Heart right ventricle (tissue), 16 donors: ENCODE measurements at regions not wholly inside any gene's neighbourhood (a gene's known extent, or its start where the extent isn't known, plus 50 kb on each side); places are given as distances from the start of the nearest gene placed in this dataset.

Experiments
- ATAC-seq, 8 donors: fragments of 200-7000 bp; cut with Tn5 transposase; one replicate each; pipeline ENCODE4 v1.9.1; 2020; ENCODE audit warnings: mild to moderate bottlenecking in 8 of 8, moderate library complexity in 8 of 8, moderate number of reproducible peaks in 1 of 8
- DNase-seq, 2 donors: peaks; one replicate each; pipeline ENCODE4 v3.0.0-alpha.2; 2020
- H3K27ac ChIP-seq, 10 donors: fragments of 200-600 bp; sonication (generic) in 2 of 10; one replicate each; pipeline versions ENCODE4 v1.5.0 to v1.8.0; 2020 to 2022; ENCODE audit warnings: mild to moderate bottlenecking in 3 of 10
- H3K27me3 ChIP-seq, 7 donors: fragments of 200-600 bp; one replicate each; pipeline ENCODE4 v1.8.0; 2021 to 2022; ENCODE audit warnings: mild to moderate bottlenecking in 2 of 7
- H3K36me3 ChIP-seq, 9 donors: fragments of 200-600 bp; sonication (generic) in 1 of 9; one replicate each; pipeline versions ENCODE4 v1.5.0 to v1.8.0; 2020 to 2022; ENCODE audit warnings: mild to moderate bottlenecking in 2 of 9
- H3K4me1 ChIP-seq, 9 donors: fragments of 200-600 bp; sonication (generic) in 1 of 9; one replicate each; pipeline versions ENCODE4 v1.5.0 to v1.8.0; 2020 to 2022; ENCODE audit warnings: mild to moderate bottlenecking in 4 of 9
- H3K4me3 ChIP-seq, 10 donors: fragments of 200-600 bp; sonication (generic) in 2 of 10; one replicate each; pipeline versions ENCODE4 v1.5.0 to v1.8.0; 2020 to 2022; ENCODE audit warnings: mild to moderate bottlenecking in 7 of 10, moderate library complexity in 2 of 10
- H3K9me3 ChIP-seq, 11 donors: fragments of 200-600 bp in 10 of 11; sonication (generic) in 2 of 11; one replicate each; pipeline versions ENCODE4 v1.5.0 to v1.8.0; 2013 to 2022; ENCODE audit warnings: mild to moderate bottlenecking in 2 of 11, control low read depth in 1 of 11, moderate library complexity in 1 of 11
- WGBS, 2 donors: extraction: QIAGEN DNeasy Blood & Tissue Kit; methylation state at CpG; one replicate each; pipeline ENCODE4 v1.1.7; 2013; ENCODE audit warnings: inconsistent platforms in 1 of 2; 5-methylcytosine and 5-hydroxymethylcytosine counted together
- intact Hi-C, 10 donors: fragments of 100-400 bp; cut with DNase I; formaldehyde crosslinking; loops; one replicate each; pipeline versions ENCODE4 v1.11.1 to v1.14.2; 2022
- TF ChIP-seq, protein P1 (sequence below), 9 donors: fragments of 200-600 bp; sonication (generic) in 2 of 9; IDR thresholded peaks; one replicate each; pipeline versions ENCODE4 v1.5.0 to v1.8.0; 2021 to 2022; ENCODE audit warnings: antibody characterized with exemption in 9 of 9, mild to moderate bottlenecking in 5 of 9, moderate library complexity in 1 of 9
- donor health status: Arrhythmogenic right ventricular cardiomyopathy.
- donor health status: ischemic (EF 13 %, LVEDD 7.1; RV severe dilation, severe dysfunction).
- donor health status: healthy with polysubstance abuse.
- donor health status: DM: no; HTN: yes; CAD: no.
- donor health status: DM: no; HTN: no; CAD: no.
- donor health status: ischemic (EF 25% LVEDD 6.9; RV normal size, moderate dysfunction).
- donor health status: ischemic (EF 25% LVEDD 5.7; RV mildly dilated, moderate dysfunction).
- donor health status: healthy.
- donor health status: DM: yes; HTN: yes; CAD: no.
- donor health status: Ischemic cardiomyopathy.
- donor health status: ischemic (EF 35%, LVEDD 5.7; RV mildly dilated, moderate dysfunction).
- donor health status: nonischemic (EF 11% LVEDD 7.7; RV severe dilation, severe dysfunction).
- donor health status: DM: yes; HTN: yes; CAD: no.
- donor health status: PGD.
- donor health status: ischemic (EF 29% LVEDD 5.4; RV normal size, mild dysfunction).
- donor health status: nonischemic (EF 23%, LVEDD 6.1; RV moderate dilation, normal function).

DNA sequence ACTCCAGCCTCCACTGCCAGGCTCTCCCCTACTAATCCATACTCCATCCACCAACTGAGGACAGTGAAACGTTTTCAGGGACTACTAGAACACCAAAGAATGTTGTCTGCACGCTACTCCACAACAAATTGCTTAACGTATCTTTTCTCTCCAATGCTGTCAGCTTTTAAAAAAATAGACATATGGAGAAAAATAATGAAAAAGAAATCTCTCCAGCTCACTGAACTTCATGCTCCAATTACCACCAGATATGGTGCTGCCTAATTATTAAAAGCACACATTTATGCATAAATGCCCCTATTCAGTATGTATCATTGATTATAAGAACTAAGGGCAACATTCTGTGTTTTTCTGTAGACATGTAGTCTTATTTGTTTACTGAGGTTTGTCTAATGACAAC is 672.2 kb upstream of the ANO3 start:
- no peaks in the 10 kb centered on the region for H3K27me3 ChIP-seq
- TF ChIP-seq, protein P1, sequence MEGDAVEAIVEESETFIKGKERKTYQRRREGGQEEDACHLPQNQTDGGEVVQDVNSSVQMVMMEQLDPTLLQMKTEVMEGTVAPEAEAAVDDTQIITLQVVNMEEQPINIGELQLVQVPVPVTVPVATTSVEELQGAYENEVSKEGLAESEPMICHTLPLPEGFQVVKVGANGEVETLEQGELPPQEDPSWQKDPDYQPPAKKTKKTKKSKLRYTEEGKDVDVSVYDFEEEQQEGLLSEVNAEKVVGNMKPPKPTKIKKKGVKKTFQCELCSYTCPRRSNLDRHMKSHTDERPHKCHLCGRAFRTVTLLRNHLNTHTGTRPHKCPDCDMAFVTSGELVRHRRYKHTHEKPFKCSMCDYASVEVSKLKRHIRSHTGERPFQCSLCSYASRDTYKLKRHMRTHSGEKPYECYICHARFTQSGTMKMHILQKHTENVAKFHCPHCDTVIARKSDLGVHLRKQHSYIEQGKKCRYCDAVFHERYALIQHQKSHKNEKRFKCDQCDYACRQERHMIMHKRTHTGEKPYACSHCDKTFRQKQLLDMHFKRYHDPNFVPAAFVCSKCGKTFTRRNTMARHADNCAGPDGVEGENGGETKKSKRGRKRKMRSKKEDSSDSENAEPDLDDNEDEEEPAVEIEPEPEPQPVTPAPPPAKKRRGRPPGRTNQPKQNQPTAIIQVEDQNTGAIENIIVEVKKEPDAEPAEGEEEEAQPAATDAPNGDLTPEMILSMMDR (IDR thresholded peaks at IDR 0.05), result no peak
- 61% methylated on average over 3 of the region's 3 CpGs for WGBS, 2 donors
- H3K9me3 ChIP-seq, result peaks cover 0 to 4% (median 0%) of the 10 kb centered on the region in 11 donors
- ATAC-seq (no peak), DNase-seq (no peak)
- intact Hi-C loops, result no loop called here
- peaks cover 0 to 7% (median 0%) of the 10 kb centered on the region in 9 donors for H3K4me1 ChIP-seq
- no peak overlapping the region for H3K4me3 ChIP-seq
- no peaks in the 10 kb centered on the region for H3K36me3 ChIP-seq
- H3K27ac ChIP-seq, result no peak overlapping the region

DNA sequence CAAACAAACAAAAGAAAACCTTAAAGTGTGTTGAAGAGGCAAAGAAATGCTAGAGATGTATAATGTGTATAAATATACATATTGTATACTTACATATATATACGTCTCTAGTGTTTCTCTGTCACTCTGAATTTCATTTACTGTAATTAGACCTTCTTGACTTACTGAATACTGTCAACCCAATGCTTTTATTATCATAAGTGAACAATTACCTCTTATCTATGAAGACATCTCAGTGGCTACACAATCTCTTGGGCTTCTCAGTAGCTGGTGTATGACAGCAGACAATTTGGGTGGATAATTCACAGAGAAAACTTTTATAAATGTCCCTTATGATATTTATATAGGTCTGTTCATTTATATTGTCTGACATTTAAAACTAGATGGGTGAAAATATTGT is 664.1 kb upstream of the ANO3 start:
- WGBS, 2 donors, result 74 to 94% methylated on average over 1 of the region's 1 CpG
- Histone ChIP-seq H3K4me3 (no peak overlapping the region), H3K27ac (no peak overlapping the region), H3K9me3 (no peaks in the 10 kb centered on the region), H3K36me3 (no peaks in the 10 kb centered on the region), H3K27me3 (no peaks in the 10 kb centered on the region), H3K4me1 (no peaks in the 10 kb centered on the region)
- no peak for DNase-seq
- TF ChIP-seq, protein P1 (IDR thresholded peaks at IDR 0.05), result no peak
- no peak for ATAC-seq
- intact Hi-C loops, result no loop called here

DNA sequence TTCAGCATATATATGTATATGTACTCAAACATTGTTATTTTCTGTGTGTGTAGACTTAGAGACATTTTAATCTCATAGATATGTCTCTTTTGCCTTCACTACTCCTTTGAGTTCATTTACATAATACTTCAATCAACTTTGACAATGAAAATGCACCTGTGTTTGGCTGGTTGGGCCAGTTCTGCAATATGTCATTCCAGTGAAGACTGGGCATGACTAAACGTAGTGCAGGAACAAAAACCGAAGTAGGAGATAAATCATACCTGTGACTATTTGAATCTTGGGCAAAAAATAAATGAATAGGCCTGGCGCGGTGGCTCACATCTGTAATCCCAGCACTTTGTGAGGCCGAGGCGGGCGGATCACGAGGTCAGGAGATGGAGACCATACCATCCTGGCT is 640.0 kb upstream of the ANO3 start:
- intact Hi-C loops, result no loop called here
- Histone ChIP-seq H3K27ac (no peak overlapping the region), H3K9me3 (peaks cover 0 to 23% (median 8%) of the 10 kb centered on the region in 11 donors), H3K27me3 (no peaks in the 10 kb centered on the region), H3K36me3 (no peaks in the 10 kb centered on the region), H3K4me1 (no peaks in the 10 kb centered on the region), H3K4me3 (no peak overlapping the region)
- WGBS, 2 donors, result 89% methylated on average over 8 of the region's 8 CpGs
- ATAC-seq (no peak), DNase-seq (no peak)
- TF ChIP-seq, protein P1 (IDR thresholded peaks at IDR 0.05), result no peak

DNA sequence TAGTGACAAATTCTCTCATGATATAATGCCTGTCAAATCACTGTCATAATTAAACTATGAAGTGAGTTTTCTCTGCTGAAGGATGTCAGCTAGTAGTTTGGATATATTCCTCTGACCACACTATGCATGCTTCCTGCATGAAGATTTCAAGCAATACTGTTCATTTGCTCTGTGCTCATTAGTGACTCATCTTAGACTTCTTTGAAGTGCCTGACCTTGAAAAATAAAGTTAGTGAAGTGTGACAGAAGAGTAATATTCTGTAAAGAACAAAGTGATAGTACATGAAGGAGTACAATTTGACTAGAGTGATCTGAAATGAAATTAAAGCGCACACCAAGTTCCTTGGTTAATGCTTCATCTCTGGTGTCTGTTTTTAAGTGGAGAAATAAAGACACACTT is 629.5 kb upstream of the ANO3 start:
- TF ChIP-seq, protein P1 (IDR thresholded peaks at IDR 0.05), result no peak
- Histone ChIP-seq H3K9me3 (peaks cover 0 to 2% (median 0%) of the 10 kb centered on the region in 11 donors), H3K27me3 (no peaks in the 10 kb centered on the region), H3K36me3 (no peaks in the 10 kb centered on the region), H3K27ac (no peak overlapping the region), H3K4me3 (no peak overlapping the region), H3K4me1 (no peaks in the 10 kb centered on the region)
- DNase-seq (no peak), ATAC-seq (no peak)
- 94 to 97% methylated on average over 1 of the region's 1 CpG for WGBS, 2 donors
- intact Hi-C loops, result no loop called here

DNA sequence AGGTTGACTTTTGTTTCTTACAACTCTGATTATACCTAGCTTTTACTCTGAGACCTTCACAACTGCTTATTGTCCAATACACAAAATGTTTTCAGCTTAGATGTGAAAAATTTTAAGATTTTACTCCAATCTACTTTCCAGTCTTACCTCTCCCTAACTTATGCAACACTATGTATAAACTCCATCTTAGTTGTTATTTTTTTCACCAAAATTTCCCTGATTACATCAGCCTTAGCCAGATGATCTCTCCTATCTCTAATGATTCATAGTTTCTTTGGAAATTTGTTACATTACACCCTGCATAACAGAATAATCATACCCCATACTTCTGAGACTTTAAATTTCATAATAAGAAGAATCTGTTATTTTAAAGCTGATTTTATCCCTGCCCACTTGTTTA is 621.0 kb upstream of the ANO3 start:
- TF ChIP-seq, protein P1 (IDR thresholded peaks at IDR 0.05), result no peak
- no peak overlapping the region for H3K4me3 ChIP-seq
- ATAC-seq (no peak), DNase-seq (no peak)
- no peaks in the 10 kb centered on the region for H3K36me3 ChIP-seq
- H3K27ac ChIP-seq, result no peak overlapping the region
- no peaks in the 10 kb centered on the region for H3K27me3 ChIP-seq
- H3K4me1 ChIP-seq, result no peaks in the 10 kb centered on the region
- intact Hi-C loops, result no loop called here
- no peaks in the 10 kb centered on the region for H3K9me3 ChIP-seq
